Endothelial cell of umbilical vein (primary cell): ENCODE measurements at regions not wholly inside any gene's neighbourhood (a gene's known extent, or its start where the extent isn't known, plus 50 kb on each side); places are given as distances from the start of the nearest gene placed in this dataset.

Experiments
- BruUV-seq: library from RNA; stranded (reverse); fragments of 400-500 nt; replicated peaks from 2 replicates; lab custom pipeline; 2021; lab: Mats Ljungman, UMichigan
- CTCF ChIA-PET: fragments of 300-600, 350-600 bp; sonication (Branson Sonifier 250); formaldehyde crosslinking; loops from one replicate; lab custom pipeline; 2021; ENCODE audit warnings: antibody characterized with exemption, inconsistent platforms; lab: Charles Lee
- POLR2A ChIA-PET: fragments of 300-600, 350-600 bp; sonication (Branson Sonifier 250); formaldehyde crosslinking; loops from one replicate; lab custom pipeline; 2021; ENCODE audit warnings: antibody characterized with exemption, inconsistent platforms; lab: Charles Lee
- DNase-seq: peaks from one replicate; pipeline ENCODE4 v3.0.0-alpha.2; 2011; ENCODE audit warnings: low read depth, low spot score
- FAIRE-seq: peaks from 2 replicates; lab custom pipeline; 2011; peaks lifted over from hg19 to GRCh38; lab: Jason Lieb, UNC
- H2AFZ ChIP-seq: 2 replicates; pipeline ENCODE4 v1.6.0; 2012; ENCODE audit warnings: low read depth, low read length, control low read depth, inconsistent platforms
- H3K27ac ChIP-seq: 2 replicates; pipeline ENCODE4 v1.5.1; 2011; ENCODE audit warnings: low read depth, mild to moderate bottlenecking, control low read depth, low read length, moderate library complexity; ENCODE audit not compliant: insufficient read depth
- H3K27me3 ChIP-seq, 2 experiments: 2 replicates each; pipeline versions ENCODE4 v1.6.0 to v1.6.1; 2011; ENCODE audit warnings: low read length in 2 of 2, mixed read lengths in 1 of 2; ENCODE audit not compliant: control insufficient read depth in 2 of 2, insufficient read depth in 2 of 2
- H3K36me3 ChIP-seq, 2 experiments: 2 replicates in 1 of 2; 3 replicates in 1 of 2; pipeline ENCODE4 v1.5.1; 2011; ENCODE audit warnings: low read length in 2 of 2, mild to moderate bottlenecking in 1 of 2, moderate library complexity in 1 of 2; ENCODE audit not compliant: control insufficient read depth in 2 of 2, insufficient read depth in 2 of 2; ENCODE audit errors: extremely low read depth in 1 of 2
- H3K4me1 ChIP-seq: 3 replicates; pipeline ENCODE4 v1.5.1; 2011; ENCODE audit warnings: mild to moderate bottlenecking, low read length; ENCODE audit not compliant: control insufficient read depth, insufficient read depth; ENCODE audit errors: extremely low read depth
- H3K4me2 ChIP-seq: 2 replicates; pipeline ENCODE4 v1.6.1; 2011; ENCODE audit warnings: low read length, control low read depth, mixed read lengths; ENCODE audit not compliant: insufficient read depth
- H3K4me3 ChIP-seq, 3 experiments: fragments of 200-600 bp in 1 of 3; sonication (generic), shearing (Covaris generic) in 1 of 3; replicated peaks in 1 of 3; 2 replicates each; pipeline ENCODE4 v1.5.1; 2011 to 2016; ENCODE audit warnings: control low read depth in 3 of 3, low read length in 3 of 3, mild to moderate bottlenecking in 2 of 3, inconsistent platforms in 1 of 3, low read depth in 1 of 3, moderate library complexity in 1 of 3; ENCODE audit not compliant: insufficient read depth in 1 of 3
- H3K79me2 ChIP-seq: 2 replicates; pipeline ENCODE4 v1.6.0; 2012; ENCODE audit warnings: low read length, inconsistent platforms; ENCODE audit not compliant: control insufficient read depth, insufficient read depth
- H3K9ac ChIP-seq: replicated peaks from 2 replicates; pipeline ENCODE3; 2011; ENCODE audit warnings: low read length, control low read depth; ENCODE audit not compliant: insufficient read depth; ENCODE audit errors: extremely low read depth
- H3K9me1 ChIP-seq: replicated peaks from 3 replicates; pipeline ENCODE4 v1.6.0; 2011; ENCODE audit warnings: mild to moderate bottlenecking, low read length; ENCODE audit not compliant: control insufficient read depth, insufficient read depth; ENCODE audit errors: extremely low read depth
- H3K9me3 ChIP-seq: replicated peaks from 2 replicates; pipeline ENCODE4 v1.5.1; 2012; ENCODE audit warnings: low read length, inconsistent platforms; ENCODE audit not compliant: control insufficient read depth, insufficient read depth
- H4K20me1 ChIP-seq: replicated peaks from 2 replicates; pipeline ENCODE3; 2011; ENCODE audit warnings: mild to moderate bottlenecking, low read length; ENCODE audit not compliant: control insufficient read depth, insufficient read depth; ENCODE audit errors: extremely low read depth
- EZH2 ChIP-seq: IDR thresholded peaks from 2 replicates; pipeline ENCODE4 v1.6.1; 2012; ENCODE audit warnings: borderline replicate concordance, low read depth, mild to moderate bottlenecking, moderate library complexity, low read length, inconsistent platforms; ENCODE audit not compliant: severe bottlenecking
- FOS ChIP-seq: IDR thresholded peaks from 2 replicates; pipeline ENCODE4 v1.6.1; 2011; ENCODE audit warnings: mild to moderate bottlenecking, low read length, moderate library complexity, borderline replicate concordance; ENCODE audit not compliant: insufficient read depth
- GATA2 ChIP-seq: IDR thresholded peaks from 2 replicates; pipeline ENCODE4 v1.7.0; 2011; ENCODE audit warnings: low read depth, mild to moderate bottlenecking, moderate library complexity, mixed read lengths, low read length; ENCODE audit not compliant: insufficient read length, insufficient read depth
- JUN ChIP-seq: IDR thresholded peaks from 2 replicates; pipeline ENCODE4 v1.6.1; 2011; ENCODE audit warnings: borderline replicate concordance, low read depth; ENCODE audit not compliant: insufficient read length, insufficient read depth
- MYC ChIP-seq: IDR thresholded peaks from one replicate; pipeline ENCODE4 v1.6.1; 2011; ENCODE audit warnings: mild to moderate bottlenecking, low read depth, low read length
- POLR2A ChIP-seq: IDR thresholded peaks from 2 replicates; pipeline ENCODE4 v1.6.1; 2012; ENCODE audit warnings: low read depth, mild to moderate bottlenecking, control low read depth, low read length
- POLR2AphosphoS5 ChIP-seq: IDR thresholded peaks from 2 replicates; pipeline ENCODE4 v1.6.1; 2012; ENCODE audit warnings: low read depth, mild to moderate bottlenecking, control low read depth, low read length, moderate library complexity; ENCODE audit not compliant: insufficient read depth
- dilution Hi-C: fragments of 300-500 bp; cut with MboI; formaldehyde crosslinking; loops from one replicate; pipeline ENCODE4 v1.15.0; 2019; ENCODE audit warnings: low sequenced_read_pairs; ENCODE audit not compliant: extremely low pct_ligation_motif_present
- intact Hi-C: fragments of 100-400 bp; cut with micrococcal nuclease; formaldehyde crosslinking; loops from one replicate; pipeline ENCODE4 v1.10.0; 2022
- TF ChIP-seq, protein P1 (sequence below): IDR thresholded peaks from 2 replicates; pipeline ENCODE4 v1.6.1; 2011; ENCODE audit not compliant: insufficient read depth, insufficient read length
- TF ChIP-seq, protein P2 (sequence below), 2 donors: IDR thresholded peaks; 1 replicate in 1 of 2; 2 replicates in 1 of 2; pipeline ENCODE4 v1.5.1; 2011; ENCODE audit warnings: low read length in 2 of 2, mild to moderate bottlenecking in 2 of 2, moderate library complexity in 2 of 2, control low read depth in 1 of 2, inconsistent platforms in 1 of 2, low read depth in 1 of 2; ENCODE audit not compliant: insufficient read depth in 1 of 2; ENCODE audit errors: extremely low read depth in 1 of 2

DNA sequence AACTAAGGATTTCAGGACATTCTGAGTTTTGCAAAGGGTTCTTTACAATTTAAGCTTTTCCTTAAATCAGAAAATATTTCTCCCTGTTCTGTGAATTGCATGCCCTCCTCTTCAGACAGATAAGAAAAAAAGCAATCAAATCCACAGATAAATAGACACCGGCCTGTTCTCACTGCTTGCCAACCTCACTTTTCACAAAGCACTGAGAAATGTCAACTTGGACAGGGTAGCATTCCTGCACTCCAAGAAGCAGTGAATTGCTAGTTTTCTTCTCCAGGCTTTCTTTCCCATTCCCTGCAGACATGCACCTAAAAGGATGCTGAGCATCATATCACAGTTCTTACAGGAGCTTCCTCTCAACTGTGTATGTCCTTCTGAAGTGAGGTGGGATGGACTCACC is 226.0 kb downstream of the CHRM3 start:
- BruUV-seq, result no TSS peak
- H4K20me1 ChIP-seq, result no peaks in the 10 kb centered on the region
- no peaks in the 10 kb centered on the region for H3K79me2 ChIP-seq
- H3K27ac ChIP-seq, result no peak overlapping the region
- no peak overlapping the region for H3K4me3 ChIP-seq
- ChIA-PET CTCF (no interaction called here), POLR2A (interaction anchor here (0.5 kb wide), 1 partner anchor 1831 kb away, joined by 3 read pairs; no protein-coding TSS in a partner anchor)
- H3K4me2 ChIP-seq, result no peak overlapping the region
- dilution Hi-C loops, result no loop called here
- TF ChIP-seq, protein P1, sequence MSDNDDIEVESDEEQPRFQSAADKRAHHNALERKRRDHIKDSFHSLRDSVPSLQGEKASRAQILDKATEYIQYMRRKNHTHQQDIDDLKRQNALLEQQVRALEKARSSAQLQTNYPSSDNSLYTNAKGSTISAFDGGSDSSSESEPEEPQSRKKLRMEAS, result no peak
- TF ChIP-seq JUN (no peak), POLR2AphosphoS5 (no peak), MYC (no peak), FOS (no peak), EZH2 (no peak), POLR2A (no peak), GATA2 (no peak)
- TF ChIP-seq, protein P2, sequence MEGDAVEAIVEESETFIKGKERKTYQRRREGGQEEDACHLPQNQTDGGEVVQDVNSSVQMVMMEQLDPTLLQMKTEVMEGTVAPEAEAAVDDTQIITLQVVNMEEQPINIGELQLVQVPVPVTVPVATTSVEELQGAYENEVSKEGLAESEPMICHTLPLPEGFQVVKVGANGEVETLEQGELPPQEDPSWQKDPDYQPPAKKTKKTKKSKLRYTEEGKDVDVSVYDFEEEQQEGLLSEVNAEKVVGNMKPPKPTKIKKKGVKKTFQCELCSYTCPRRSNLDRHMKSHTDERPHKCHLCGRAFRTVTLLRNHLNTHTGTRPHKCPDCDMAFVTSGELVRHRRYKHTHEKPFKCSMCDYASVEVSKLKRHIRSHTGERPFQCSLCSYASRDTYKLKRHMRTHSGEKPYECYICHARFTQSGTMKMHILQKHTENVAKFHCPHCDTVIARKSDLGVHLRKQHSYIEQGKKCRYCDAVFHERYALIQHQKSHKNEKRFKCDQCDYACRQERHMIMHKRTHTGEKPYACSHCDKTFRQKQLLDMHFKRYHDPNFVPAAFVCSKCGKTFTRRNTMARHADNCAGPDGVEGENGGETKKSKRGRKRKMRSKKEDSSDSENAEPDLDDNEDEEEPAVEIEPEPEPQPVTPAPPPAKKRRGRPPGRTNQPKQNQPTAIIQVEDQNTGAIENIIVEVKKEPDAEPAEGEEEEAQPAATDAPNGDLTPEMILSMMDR (IDR thresholded peaks at IDR 0.05; ENCODE audit: extremely low read depth in 1 of 2, insufficient read depth in 1 of 2, low read depth in 1 of 2, low read length in 2 of 2), result no peak
- no peaks in the 10 kb centered on the region for H3K9me3 ChIP-seq
- FAIRE-seq (no peak), DNase-seq (no peak)
- no peaks in the 10 kb centered on the region for H3K27me3 ChIP-seq
- no peak overlapping the region for H2AFZ ChIP-seq
- H3K9ac ChIP-seq, result no peak overlapping the region
- no peaks in the 10 kb centered on the region for H3K9me1 ChIP-seq
- no peaks in the 10 kb centered on the region for H3K36me3 ChIP-seq
- no peaks in the 10 kb centered on the region for H3K4me1 ChIP-seq
- intact Hi-C loops, result no loop called here
